HEK293 (cell line): ENCODE measurements at regions not wholly inside any gene's neighbourhood (a gene's known extent, or its start where the extent isn't known, plus 50 kb on each side); places are given as distances from the start of the nearest gene placed in this dataset.
"Not testable (repeated sequence)": the region's sequence is repeated elsewhere in the genome, so short reads cannot be mapped to it uniquely, and the experiment has no call there.

Experiments
- CTCF ChIA-PET: fragments of 350-600 bp; formaldehyde crosslinking; extraction: SDS; loops from one replicate; lab custom pipeline; 2021; ENCODE audit warnings: antibody characterized with exemption; lab: Yijun Ruan, JAX
- POLR2A ChIA-PET: fragments of 300-600 bp; formaldehyde crosslinking; extraction: SDS; loops from one replicate; lab custom pipeline; 2020; ENCODE audit warnings: antibody characterized with exemption, inconsistent platforms; lab: Yijun Ruan, JAX
- H3K27ac ChIP-seq: fragments of 200-500 bp; sonication (Bioruptor generic); 2 replicates; pipeline ENCODE4 v1.5.1; 2014; ENCODE audit warnings: low read depth, low read length, control low read depth, inconsistent platforms; ENCODE audit errors: extremely low read depth
- H3K36me3 ChIP-seq, 2 experiments: fragments of 200-500 bp in 1 of 2; sonication (Bioruptor generic) in 1 of 2; 1 replicate in 1 of 2; 2 replicates in 1 of 2; pipeline ENCODE4 v1.5.1; 2014 to 2017; ENCODE audit warnings: inconsistent platforms in 2 of 2, low read length in 2 of 2; ENCODE audit not compliant: control insufficient read depth in 2 of 2, insufficient read depth in 1 of 2
- H3K4me1 ChIP-seq: fragments of 200-500 bp; sonication (Bioruptor generic); 2 replicates; pipeline ENCODE4 v1.5.1; 2014; ENCODE audit warnings: mild to moderate bottlenecking, low read length, inconsistent platforms; ENCODE audit not compliant: control insufficient read depth, insufficient read depth
- H3K4me3 ChIP-seq: 2 replicates; pipeline ENCODE4 v1.5.1; 2011; ENCODE audit warnings: low read depth, mild to moderate bottlenecking, control low read depth, low read length, moderate library complexity
- H3K9me3 ChIP-seq: fragments of 200-500 bp; sonication (Bioruptor generic); 2 replicates; pipeline ENCODE4 v1.5.1; 2014; ENCODE audit warnings: low read depth, low read length, inconsistent platforms; ENCODE audit not compliant: control insufficient read depth, insufficient read depth
- ATF2 ChIP-seq: fragments of 450-650 bp; formaldehyde crosslinking; IDR thresholded peaks from 2 replicates; pipeline ENCODE4 v1.5.1; 2016; ENCODE audit warnings: missing biosample characterization, missing genetic modification characterization, low read depth
- BCL11A ChIP-seq: fragments of 450-650 bp; formaldehyde crosslinking; IDR thresholded peaks from 2 replicates; pipeline ENCODE4 v1.5.1; 2016; ENCODE audit warnings: low read depth, missing biosample characterization, missing genetic modification characterization
- GLIS1 ChIP-seq: fragments of 450-650 bp; formaldehyde crosslinking; IDR thresholded peaks from 2 replicates; pipeline ENCODE4 v1.5.1; 2016; ENCODE audit warnings: missing biosample characterization, missing genetic modification characterization
- PRDM6 ChIP-seq: fragments of 450-650 bp; formaldehyde crosslinking; IDR thresholded peaks from 2 replicates; pipeline ENCODE4 v1.5.1; 2017; ENCODE audit warnings: missing biosample characterization, missing genetic modification characterization
- ZBTB7A ChIP-seq: fragments of 450-650 bp; formaldehyde crosslinking; IDR thresholded peaks from 2 replicates; pipeline ENCODE4 v1.5.1; 2016; ENCODE audit warnings: low read depth, missing biosample characterization, missing genetic modification characterization
- ZIC2 ChIP-seq: fragments of 450-650 bp; formaldehyde crosslinking; IDR thresholded peaks from 2 replicates; pipeline ENCODE4 v1.5.1; 2016; ENCODE audit warnings: missing biosample characterization, missing genetic modification characterization
- ZNF174 ChIP-seq: fragments of 450-650 bp; formaldehyde crosslinking; IDR thresholded peaks from 2 replicates; pipeline ENCODE4 v1.5.0; 2017; ENCODE audit warnings: missing biosample characterization, mild to moderate bottlenecking, missing genetic modification characterization
- ZNF23 ChIP-seq: fragments of 450-650 bp; formaldehyde crosslinking; IDR thresholded peaks from 2 replicates; pipeline ENCODE4 v1.5.1; 2016; ENCODE audit warnings: missing biosample characterization, missing genetic modification characterization, borderline replicate concordance
- ZNF266 ChIP-seq: fragments of 450-650 bp; formaldehyde crosslinking; IDR thresholded peaks from 2 replicates; pipeline ENCODE4 v1.5.1; 2016; ENCODE audit warnings: missing biosample characterization, missing genetic modification characterization, low read depth
- ZNF274 ChIP-seq, 2 experiments: fragments of 200-500 bp in 1 of 2; fragments of 450-650 bp in 1 of 2; sonication (Bioruptor generic) in 1 of 2; formaldehyde crosslinking in 1 of 2; IDR thresholded peaks; 2 replicates each; pipeline versions ENCODE4 v1.5.1 to v1.6.1; 2014 to 2016; ENCODE audit warnings: borderline replicate concordance in 1 of 2, inconsistent platforms in 1 of 2, low read length in 1 of 2, missing biosample characterization in 1 of 2, missing genetic modification characterization in 1 of 2
- ZNF324 ChIP-seq: fragments of 450-650 bp; formaldehyde crosslinking; IDR thresholded peaks from 2 replicates; pipeline ENCODE4 v1.5.1; 2016; ENCODE audit warnings: missing biosample characterization, missing genetic modification characterization
- ZNF341 ChIP-seq: fragments of 450-650 bp; formaldehyde crosslinking; IDR thresholded peaks from 2 replicates; pipeline ENCODE4; 2016; ENCODE audit warnings: low read depth, missing biosample characterization, missing genetic modification characterization
- ZNF354C ChIP-seq: fragments of 450-650 bp; formaldehyde crosslinking; IDR thresholded peaks from 2 replicates; pipeline ENCODE4 v1.5.1; 2016; ENCODE audit warnings: missing biosample characterization, missing genetic modification characterization, low read depth, borderline replicate concordance
- ZNF362 ChIP-seq: fragments of 450-650 bp; formaldehyde crosslinking; IDR thresholded peaks from 2 replicates; pipeline ENCODE4 v1.5.1; 2016; ENCODE audit warnings: missing biosample characterization, missing genetic modification characterization
- ZNF366 ChIP-seq: fragments of 450-650 bp; formaldehyde crosslinking; conservative IDR thresholded peaks from 2 replicates; pipeline ENCODE4 v1.5.1; 2016; ENCODE audit warnings: missing biosample characterization, missing genetic modification characterization
- ZNF398 ChIP-seq: fragments of 450-650 bp; formaldehyde crosslinking; IDR thresholded peaks from 2 replicates; pipeline ENCODE4 v1.5.1; 2017; ENCODE audit warnings: missing biosample characterization, missing genetic modification characterization
- ZNF488 ChIP-seq: fragments of 450-650 bp; formaldehyde crosslinking; IDR thresholded peaks from 2 replicates; pipeline ENCODE4 v1.5.1; 2016; ENCODE audit warnings: missing biosample characterization, missing genetic modification characterization
- ZNF544 ChIP-seq: fragments of 450-650 bp; formaldehyde crosslinking; IDR thresholded peaks from 2 replicates; pipeline ENCODE4 v1.5.0; 2017; ENCODE audit warnings: missing biosample characterization, missing genetic modification characterization
- ZNF561 ChIP-seq: fragments of 450-650 bp; IDR thresholded peaks from 2 replicates; pipeline ENCODE4 v1.5.1; 2018; ENCODE audit warnings: missing biosample characterization, missing genetic modification characterization, borderline replicate concordance
- ZNF600 ChIP-seq: fragments of 450-650 bp; formaldehyde crosslinking; IDR thresholded peaks from 2 replicates; pipeline ENCODE4 v1.5.1; 2016; ENCODE audit warnings: missing biosample characterization, missing genetic modification characterization
- ZNF658 ChIP-seq: fragments of 450-650 bp; formaldehyde crosslinking; IDR thresholded peaks from 2 replicates; pipeline ENCODE4; 2016; ENCODE audit warnings: missing biosample characterization, missing genetic modification characterization
- ZNF776 ChIP-seq: fragments of 450-650 bp; formaldehyde crosslinking; IDR thresholded peaks from 2 replicates; pipeline ENCODE4 v1.5.0; 2017; ENCODE audit warnings: missing biosample characterization, missing genetic modification characterization, borderline replicate concordance

- Histone ChIP-seq H3K36me3 (no peaks in the 10 kb centered on the region), H3K27ac (no peak overlapping the region), H3K9me3 (no peaks in the 10 kb centered on the region), H3K4me3 (no peak overlapping the region)
- CTCF ChIA-PET = interaction anchor here (0.6 to 2.5 kb wide), 2 partner anchors 15 to 161 kb away, joined by 3 to 7 read pairs; no protein-coding TSS in a partner anchor
- POLR2A ChIA-PET = interaction anchor here (0.6 kb wide), 1 partner anchor 599 kb away, joined by 6 read pairs; no protein-coding TSS in a partner anchor
- TF ChIP-seq ZNF266 (no peak), ZNF658 (tag by site-specific recombination) (no peak), ZNF776 (tag by site-specific recombination) (no peak), ZNF341 (tag by site-specific recombination) (no peak), ZNF354C (tag by site-specific recombination) (no peak), ATF2 (tag by site-specific recombination) (no peak), PRDM6 (no peak), BCL11A (tag by site-specific recombination) (no peak), ZNF362 (tag by site-specific recombination) (no peak), ZNF324 (tag by site-specific recombination) (no peak), ZNF274 (IDR thresholded peaks at IDR 0.05; ENCODE audit: low read length) (no peak), ZNF274 (tag by site-specific recombination; IDR thresholded peaks at IDR 0.05; ENCODE audit: borderline replicate concordance) (no peak), ZNF23 (tag by site-specific recombination) (no peak), ZNF174 (tag by site-specific recombination) (no peak), ZNF561 (tag by site-specific recombination) (no peak), ZBTB7A (no peak), ZNF544 (tag by site-specific recombination) (no peak)
- TF ChIP-seq, all 188 proteins: peak for 0
- no peaks in the 10 kb centered on the region for H3K4me1 ChIP-seq
These were observed 170.5 kb downstream of the TM9SF2 start for GRCh38 chr13:99671746-99672145.

GRCh38 chr13:99669096-99669495 lies 167.8 kb downstream of the TM9SF2 start:
- CTCF ChIA-PET = interaction anchor here (0.6 kb wide), 1 partner anchor 165 kb away, joined by 3 read pairs; no protein-coding TSS in a partner anchor

GRCh38 chr13:99666146-99666805 lies 165.0 kb downstream of the TM9SF2 start:
- H3K4me1 ChIP-seq = peaks cover 7% of the 10 kb centered on the region
- no peaks in the 10 kb centered on the region for H3K36me3 ChIP-seq
- POLR2A ChIA-PET = interaction anchor here (0.9 kb wide), 1 partner anchor 10 kb away, joined by 4 read pairs; no protein-coding TSS in a partner anchor
- H3K9me3 ChIP-seq = no peaks in the 10 kb centered on the region
- no peak overlapping the region for H3K27ac ChIP-seq
- CTCF ChIA-PET = interaction anchor here (0.7 to 1.1 kb wide), 3 partner anchors 10 to 258 kb away, joined by 3 to 4 read pairs (median 3); no protein-coding TSS in a partner anchor
- H3K4me3 ChIP-seq = no peak overlapping the region
- TF ChIP-seq ZNF600 (tag by site-specific recombination) = 0 out of 2 replicates have a peak, but pooled peaks have one; percentile 57
- TF ChIP-seq ZNF398 (tag by site-specific recombination) = no peak
- TF ChIP-seq ZIC2 = peak; percentile 62; the same call in 1 of the 2 replicates
- TF ChIP-seq GLIS1 (tag by site-specific recombination) = peak; percentile 48; the same call in 1 of the 2 replicates
- 0 out of 2 replicates have a peak, but pooled peaks have one; percentile 12 for TF ChIP-seq ZNF366 (tag by site-specific recombination)
- TF ChIP-seq ZNF488 (tag by site-specific recombination) = no peak

More at GRCh38 chr13:99669096-99669495, 167.8 kb downstream of the TM9SF2 start:
- POLR2A ChIA-PET, H3K9me3 ChIP-seq, H3K36me3 ChIP-seq, H3K4me3 ChIP-seq, H3K27ac ChIP-seq, H3K4me1 ChIP-seq: not testable (repeated sequence)
